ENCODE measurements at regions not wholly inside any gene's neighbourhood (a gene's known extent, or its start where the extent isn't known, plus 50 kb on each side); places are given as distances from the start of the nearest gene placed in this dataset.
"Not testable (repeated sequence)": the region's sequence is repeated elsewhere in the genome, so short reads cannot be mapped to it uniquely, and the experiment has no call there.

GRCh38 chr21:6096560-6097424, 4424.6 kb upstream of the TPTE start:
- not testable (repeated sequence) for DNase-seq

DNA sequence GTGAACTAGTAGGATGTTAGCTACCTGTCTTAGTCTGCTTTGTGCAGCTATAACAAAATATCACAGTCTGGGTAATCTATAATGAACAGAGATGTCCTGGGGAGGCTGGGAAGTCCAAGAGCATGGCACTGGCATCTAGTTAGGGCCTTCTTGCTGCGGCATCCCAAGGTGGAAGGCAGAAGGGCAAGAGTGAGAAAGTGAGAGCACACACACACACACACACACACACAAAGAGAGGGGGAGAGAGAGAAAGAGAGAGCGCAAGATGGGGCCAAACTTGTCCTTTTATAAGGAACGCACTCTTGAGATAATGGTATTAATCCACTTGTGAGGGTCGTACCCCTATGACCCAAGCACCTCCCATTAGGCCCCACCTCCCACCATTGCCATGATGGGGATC, 4423.6 kb upstream of the TPTE start:
- not testable (repeated sequence) for DNase-seq

DNA sequence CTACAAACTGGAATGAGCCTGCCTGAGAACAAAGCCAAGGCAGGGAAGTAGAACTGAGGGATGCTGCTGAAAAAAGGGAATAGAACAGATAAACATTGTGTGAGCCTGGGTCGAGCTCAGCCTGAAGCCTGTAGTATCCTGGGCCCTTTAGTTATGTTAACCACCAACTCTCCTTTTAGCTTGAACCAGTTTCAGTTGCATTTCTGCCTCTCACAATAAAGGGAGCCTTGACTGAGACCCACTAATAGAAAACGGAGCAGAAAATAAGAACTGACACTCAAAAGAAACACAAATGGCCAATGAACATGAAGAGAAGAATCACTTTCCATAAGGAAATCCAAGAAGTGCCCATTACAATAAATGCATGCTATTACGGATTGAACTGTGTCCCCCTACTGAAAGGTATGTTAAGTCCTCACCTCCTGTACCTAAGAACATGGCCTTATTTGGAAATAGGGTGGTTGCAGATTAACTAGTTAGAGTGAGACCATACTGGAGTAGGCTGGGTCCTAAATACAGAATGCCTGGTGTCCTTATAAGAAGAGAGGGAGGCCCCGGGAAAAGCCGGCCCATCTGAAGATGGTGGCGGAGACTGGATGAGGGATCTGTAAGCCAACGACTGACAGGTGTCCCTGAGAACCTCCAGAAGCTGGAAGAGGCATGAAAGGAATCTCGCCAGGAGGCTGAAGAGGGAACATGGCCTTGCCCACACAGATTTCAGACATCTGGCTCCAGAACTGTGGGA, 4423.0 kb upstream of the TPTE start:
- DNase-seq, result not testable (repeated sequence)

DNA sequence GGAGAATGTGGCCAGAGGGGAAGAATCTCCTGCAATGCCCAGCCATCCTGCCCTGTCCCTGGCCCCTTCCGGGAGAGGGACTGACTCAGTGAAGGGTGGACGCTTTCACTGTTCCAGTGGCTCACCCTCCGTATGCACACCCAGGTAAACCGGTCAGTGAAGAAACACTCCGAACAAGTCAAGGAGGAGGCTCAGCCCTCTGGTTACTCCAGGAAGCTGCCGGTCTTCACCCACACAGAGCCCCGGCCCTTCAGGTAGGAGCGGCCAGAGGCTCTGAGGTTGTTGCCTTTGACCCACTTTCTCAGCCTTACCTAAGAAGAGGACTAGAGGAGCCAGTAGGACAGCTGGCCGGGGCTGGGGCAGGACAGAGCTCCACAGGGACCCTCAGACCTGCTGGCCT, 4419.8 kb upstream of the TPTE start:
- not testable (repeated sequence) for DNase-seq

DNA sequence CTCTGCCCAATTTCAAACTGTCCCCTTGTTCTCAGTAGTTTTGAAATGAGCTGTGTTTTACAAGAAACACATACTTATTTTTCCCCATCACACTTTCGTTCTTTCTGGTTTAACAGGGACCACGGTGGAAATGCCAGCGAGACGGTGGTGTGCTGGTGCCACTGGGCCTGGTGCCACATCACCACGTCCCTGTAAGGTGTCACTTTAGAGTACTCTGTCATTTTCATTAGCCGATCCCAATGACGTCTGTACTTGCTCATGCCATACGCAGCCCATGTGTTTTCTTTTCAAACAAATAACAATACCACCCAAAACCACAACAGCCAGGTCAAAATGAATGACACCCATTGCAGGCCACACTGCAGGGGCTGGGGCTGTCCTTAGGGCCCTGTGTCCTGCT, 4416.8 kb upstream of the TPTE start:
- DNase-seq, result not testable (repeated sequence)

- DNase-seq, result not testable (repeated sequence)
Measured at GRCh38 chr21:6106686-6107567, 4414.5 kb upstream of the TPTE start.

DNA sequence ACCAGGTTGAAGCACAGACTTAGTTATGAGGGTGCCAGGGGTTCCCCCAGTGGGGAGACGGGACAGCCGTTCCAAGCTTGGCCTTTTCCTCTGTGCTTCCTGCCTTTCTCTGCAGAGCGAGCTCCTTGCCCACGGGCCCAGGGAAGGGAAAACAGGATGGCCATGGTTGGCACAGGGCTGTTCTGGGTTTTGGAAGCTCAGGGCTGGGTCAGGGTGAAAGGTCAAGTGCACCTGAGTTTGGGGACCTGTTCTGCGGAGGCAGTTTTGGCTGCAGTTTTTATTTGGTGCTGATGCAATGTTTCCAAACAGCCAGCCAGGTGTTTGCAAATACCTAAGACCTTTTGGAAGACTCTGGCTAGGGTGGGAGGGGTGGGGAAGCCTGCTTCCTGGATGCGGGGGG, 4412.5 kb upstream of the TPTE start:
- not testable (repeated sequence) for DNase-seq

DNA sequence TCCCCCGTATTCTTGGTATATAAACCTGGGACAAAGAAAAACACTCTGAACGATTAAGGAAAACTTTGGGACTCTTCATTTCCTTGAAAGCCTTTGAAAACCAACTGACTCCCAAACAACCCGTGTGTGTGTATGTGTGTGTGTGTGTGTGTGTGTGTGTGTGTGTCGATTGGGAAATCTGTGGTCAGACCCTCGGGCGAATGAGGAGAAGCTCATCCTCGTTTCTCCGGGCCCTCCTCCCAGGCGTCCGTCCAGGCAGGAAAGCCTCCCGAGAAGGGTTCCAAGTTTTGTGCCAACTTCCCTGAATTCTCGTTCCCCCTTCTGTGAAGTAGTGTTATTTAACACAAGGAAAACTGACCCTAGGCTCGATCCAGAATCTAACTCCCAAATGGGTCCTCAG, 4411.6 kb upstream of the TPTE start:
- DNase-seq, result not testable (repeated sequence)

DNA sequence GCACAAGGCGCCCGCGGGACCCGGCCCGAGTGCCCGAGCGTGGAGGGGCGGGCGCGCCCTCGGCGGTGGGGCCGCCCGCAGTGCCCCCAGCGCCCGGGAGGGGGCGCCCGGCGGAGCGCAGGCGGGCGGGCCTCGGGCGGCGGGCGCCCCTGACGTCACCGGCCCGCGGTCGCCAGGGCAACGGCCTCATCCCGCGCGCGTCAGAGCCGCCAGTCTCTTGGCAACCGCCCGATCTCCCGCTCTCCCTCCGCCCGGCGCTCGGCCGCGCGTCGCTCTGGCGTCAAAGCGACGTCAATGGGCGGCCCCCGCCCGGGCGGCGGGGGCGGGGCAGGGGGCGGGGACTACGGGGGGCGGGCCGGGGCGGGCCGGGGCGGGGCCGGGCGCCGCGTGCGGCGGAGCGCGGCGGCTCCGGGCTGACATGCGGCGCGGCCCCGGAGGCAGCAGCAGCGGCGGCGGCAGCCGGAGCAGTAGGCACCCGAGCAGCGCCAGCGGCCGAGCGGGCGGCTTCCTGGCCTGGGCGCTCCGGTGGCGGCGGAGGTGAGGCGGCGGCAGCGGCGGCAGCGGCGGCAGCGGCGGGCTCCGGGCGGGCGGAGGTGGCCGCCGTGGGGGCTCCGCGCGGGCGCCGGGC, 4410.6 kb upstream of the TPTE start:
- DNase-seq, result not testable (repeated sequence)

GRCh38 chr21:6111354-6111753, 4410.0 kb upstream of the TPTE start:
- DNase-seq, result not testable (repeated sequence)

DNA sequence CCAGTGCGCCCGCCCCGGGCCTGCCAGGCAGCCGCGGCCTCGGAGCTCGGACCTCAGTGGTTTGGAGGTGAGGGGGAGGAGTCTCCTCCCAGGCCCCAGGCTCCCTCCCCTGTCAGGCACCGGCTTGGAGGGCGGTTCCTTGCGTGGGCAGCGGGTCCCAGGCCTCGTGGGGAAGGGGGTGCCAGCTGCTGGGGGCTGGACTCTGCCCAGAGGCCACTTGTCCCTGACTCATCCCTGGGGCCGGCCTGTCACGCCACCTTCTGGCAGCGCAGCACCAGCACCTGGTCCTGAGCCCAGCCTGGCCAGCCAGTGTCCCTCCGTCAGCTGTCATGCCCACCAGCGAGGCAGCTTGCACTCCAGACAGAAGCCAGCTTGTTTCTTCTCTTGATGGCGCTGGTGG, 4403.0 kb upstream of the TPTE start:
- DNase-seq, result not testable (repeated sequence)

DNA sequence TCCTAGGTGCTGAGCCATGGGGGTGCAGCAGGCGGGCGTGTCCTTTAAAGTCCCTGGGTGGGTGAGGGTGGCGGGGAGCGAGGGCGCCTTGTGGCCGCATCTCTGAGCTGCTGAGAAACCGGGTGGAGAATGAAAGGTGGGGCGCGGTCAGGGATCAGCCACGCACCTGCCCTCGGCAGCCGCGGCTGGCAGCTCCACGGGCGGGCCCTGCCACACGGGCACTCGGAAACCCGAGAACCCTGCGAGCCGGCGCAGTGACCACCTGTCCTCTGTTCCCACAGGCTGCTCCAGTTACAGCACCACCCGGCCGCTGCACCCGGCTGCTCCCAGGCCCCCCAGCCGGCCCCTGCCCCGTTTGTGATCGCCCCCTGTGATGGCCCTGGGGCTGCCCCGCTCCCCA, 4400.5 kb upstream of the TPTE start:
- not testable (repeated sequence) for DNase-seq

- DNase-seq, result not testable (repeated sequence)
Measured at GRCh38 chr21:6122629-6123028, 4398.8 kb upstream of the TPTE start.

DNA sequence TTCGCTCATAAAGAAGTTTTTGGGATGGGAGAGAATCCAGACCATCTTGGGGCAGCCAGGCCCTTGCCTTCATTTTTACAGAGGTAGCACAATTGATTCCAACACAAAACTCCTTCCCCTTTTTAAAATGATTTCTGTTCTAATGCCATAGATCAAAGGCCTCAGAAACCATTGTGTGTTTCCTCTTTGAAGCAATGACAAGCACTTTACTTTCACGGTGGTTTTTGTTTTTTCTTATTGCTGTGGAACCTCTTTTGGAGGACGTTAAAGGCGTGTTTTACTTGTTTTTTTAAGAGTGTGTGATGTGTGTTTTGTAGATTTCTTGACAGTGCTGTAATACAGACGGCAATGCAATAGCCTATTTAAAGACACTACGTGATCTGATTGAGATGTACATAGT, 4398.2 kb upstream of the TPTE start:
- DNase-seq, result not testable (repeated sequence)

- not testable (repeated sequence) for DNase-seq
Measured at GRCh38 chr21:6125549-6126240, 4395.7 kb upstream of the TPTE start.

DNA sequence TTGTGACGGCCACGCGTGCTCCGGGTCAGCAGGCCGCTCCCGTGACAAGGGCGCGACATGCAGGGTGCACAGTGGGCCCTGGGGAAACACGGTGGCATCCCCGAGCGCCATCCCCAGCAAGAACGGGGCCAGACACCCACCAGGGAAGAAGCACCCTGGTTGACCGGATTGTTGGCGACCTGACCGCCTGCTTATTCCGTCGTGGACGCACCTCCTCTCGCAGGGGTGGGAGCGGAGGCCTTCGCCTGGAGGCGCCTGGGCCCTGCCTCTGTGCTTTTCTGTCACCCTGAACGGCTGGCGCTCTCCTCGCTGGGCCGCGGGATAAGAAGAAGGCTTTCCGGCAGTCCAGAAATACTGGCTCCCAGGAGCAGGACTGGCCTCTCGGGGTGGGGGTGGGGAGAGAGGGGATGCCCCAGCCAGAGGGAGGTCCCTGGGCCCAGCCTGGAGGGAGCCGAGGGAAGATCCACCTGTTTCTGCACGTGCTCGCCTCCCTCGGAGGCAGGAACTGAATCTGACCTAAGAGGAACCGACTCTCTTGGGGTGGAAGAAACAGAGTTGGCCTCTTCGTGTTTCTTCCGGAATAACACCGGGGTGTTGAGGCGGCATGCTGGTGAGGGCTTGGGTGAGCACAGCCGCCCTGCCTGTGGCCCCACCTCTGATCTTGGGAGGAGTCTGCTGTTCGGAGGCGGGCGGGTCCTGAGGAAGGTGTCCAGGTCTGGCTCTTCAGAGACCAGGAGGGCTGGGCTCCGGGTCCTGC, 4394.2 kb upstream of the TPTE start:
- DNase-seq, result not testable (repeated sequence)

DNA sequence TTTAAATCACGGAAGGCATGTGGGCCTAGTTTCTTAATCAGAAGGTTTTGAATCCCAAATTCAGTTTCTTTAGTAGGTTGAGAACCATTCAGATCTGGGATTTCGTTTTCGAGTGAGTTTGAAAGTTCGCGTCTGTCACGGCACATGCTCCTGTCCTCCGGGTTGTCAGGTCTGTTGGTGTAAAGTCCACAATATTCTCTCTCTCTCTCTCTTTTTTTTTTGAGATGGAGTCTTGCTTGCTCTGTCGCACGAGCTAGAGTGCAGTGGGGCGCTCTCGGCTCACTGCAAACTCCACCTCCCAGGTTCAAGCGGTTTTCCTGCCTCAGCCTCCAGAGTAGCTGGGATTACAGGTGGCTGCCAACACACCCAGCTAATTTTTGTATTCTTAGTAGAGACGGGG, 4390.6 kb upstream of the TPTE start:
- not testable (repeated sequence) for DNase-seq

- DNase-seq, result not testable (repeated sequence)
Measured at GRCh38 chr21:6133373-6133772, 4388.0 kb upstream of the TPTE start.

DNA sequence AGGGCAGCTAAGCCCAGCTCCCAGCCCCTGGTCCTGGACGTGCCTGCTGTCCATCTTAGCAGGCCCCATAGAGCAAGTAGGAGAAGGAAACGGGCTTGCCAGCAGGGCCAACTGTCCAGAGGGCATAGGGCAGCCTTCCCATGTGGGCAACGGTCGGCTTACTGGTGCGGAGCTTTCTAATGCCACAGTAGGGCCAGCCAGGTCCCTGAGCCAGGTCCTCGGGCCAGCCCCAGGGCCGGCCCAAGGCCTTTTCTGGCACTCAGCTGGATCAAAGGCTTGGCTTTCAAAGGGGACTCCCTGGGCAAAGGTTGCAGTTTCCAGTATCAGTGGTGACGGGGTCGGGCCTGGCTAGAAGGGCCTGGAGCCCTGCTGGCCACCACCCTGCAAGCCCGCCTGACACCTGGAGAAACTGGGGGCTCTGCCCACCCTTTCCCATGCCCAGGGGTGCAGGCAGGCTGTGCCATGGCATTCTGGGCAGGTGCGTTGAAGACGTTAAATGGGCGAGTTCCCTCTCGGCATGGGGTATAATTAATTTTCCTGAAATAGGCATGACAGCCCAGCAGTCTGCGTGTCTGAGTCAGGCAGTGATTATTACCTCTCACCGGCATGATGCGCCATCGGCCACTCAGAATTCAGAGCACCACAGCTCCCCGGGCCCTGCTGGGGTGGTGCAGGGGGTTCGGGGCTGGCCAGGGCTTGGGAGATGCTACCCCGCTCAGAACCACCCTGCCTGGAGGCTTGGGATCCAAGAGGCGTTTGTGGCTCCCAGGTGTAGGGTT, 4387.3 kb upstream of the TPTE start:
- not testable (repeated sequence) for DNase-seq

DNA sequence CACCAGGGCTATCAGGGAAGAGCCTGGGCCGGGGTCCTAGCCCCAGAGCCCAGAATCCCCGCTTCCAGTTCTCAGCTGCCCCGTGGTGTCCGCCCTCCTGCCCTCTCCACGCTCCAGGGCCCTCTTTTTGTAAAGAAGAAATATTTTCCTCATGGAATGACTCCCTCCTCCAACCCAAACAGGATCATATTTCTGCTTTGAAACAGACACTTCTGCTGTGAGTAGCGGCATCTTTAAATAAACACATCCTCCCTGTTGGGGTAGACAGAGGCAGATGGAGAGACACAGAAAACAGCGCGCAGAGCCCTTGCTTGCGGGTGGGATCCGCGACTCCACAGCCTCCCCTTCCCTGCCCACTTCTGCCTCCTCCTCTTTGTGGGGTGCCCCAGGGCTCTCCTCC, 4384.7 kb upstream of the TPTE start:
- not testable (repeated sequence) for DNase-seq
